Breast epithelium (tissue), 3 donors: ENCODE measurements at regions not wholly inside any gene's neighbourhood (a gene's known extent, or its start where the extent isn't known, plus 50 kb on each side); places are given as distances from the start of the nearest gene placed in this dataset.

Source experiments
- CTCF ChIP-seq, 3 donors: fragments of 450-650 bp; IDR thresholded peaks; one replicate each; pipeline ENCODE4 v1.5.1; 2016 to 2017; ENCODE audit warnings: antibody characterized with exemption in 3 of 3, mild to moderate bottlenecking in 3 of 3, moderate library complexity in 3 of 3
- POLR2A ChIP-seq: fragments of 450-650 bp; IDR thresholded peaks from one replicate; pipeline ENCODE4 v1.6.1; 2016; ENCODE audit warnings: antibody characterized with exemption, mild to moderate bottlenecking, moderate library complexity
- POLR2AphosphoS5 ChIP-seq, 3 donors: sonication (generic); formaldehyde crosslinking; IDR thresholded peaks; one replicate each; pipeline ENCODE4 v1.6.1; 2017; ENCODE audit warnings: antibody characterized with exemption in 3 of 3

GRCh38 chr9:80592413-80592812, 1020.6 kb downstream of the TLE4 start:
- TF ChIP-seq POLR2A: no peak
- no peak for TF ChIP-seq CTCF (IDR thresholded peaks at IDR 0.05)
- no peak for TF ChIP-seq POLR2AphosphoS5 (IDR thresholded peaks at IDR 0.05)
